ENCODE measurements at regions not wholly inside any gene's neighbourhood (a gene's known extent, or its start where the extent isn't known, plus 50 kb on each side); places are given as distances from the start of the nearest gene placed in this dataset.

- H3K4me3 ChIP-seq (ENCODE audit: low read depth, low read length): no peak overlapping the region
- no peak for TF ChIP-seq CTCF (IDR thresholded peaks at IDR 0.05; ENCODE audit: low read depth, low read length)
These were observed 337.4 kb upstream of the ZWINT start for GRCh38 chr10:56698506-56698905.

DNA sequence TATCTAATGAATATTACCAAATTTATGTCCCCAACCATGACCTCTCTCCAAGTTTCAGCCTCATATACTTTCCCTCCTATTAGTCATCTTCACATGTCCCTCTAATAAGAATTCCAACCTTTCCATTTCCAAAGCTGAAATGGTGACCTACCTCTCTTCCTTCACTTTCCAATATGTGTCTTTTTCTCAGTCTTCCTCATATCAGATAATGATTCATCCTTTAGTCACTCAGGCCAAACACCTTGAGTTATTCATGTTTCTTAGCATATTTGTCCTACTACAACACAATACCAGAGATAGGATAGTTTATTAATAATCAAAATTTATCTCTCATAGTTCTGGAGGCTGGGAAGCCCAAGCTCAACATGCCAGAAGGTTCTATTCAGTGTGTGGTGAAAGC is 318.5 kb upstream of the ZWINT start:
- no peak for TF ChIP-seq CTCF (IDR thresholded peaks at IDR 0.05; ENCODE audit: low read depth, low read length)
- H3K4me3 ChIP-seq (ENCODE audit: low read depth, low read length): no peak overlapping the region

DNA sequence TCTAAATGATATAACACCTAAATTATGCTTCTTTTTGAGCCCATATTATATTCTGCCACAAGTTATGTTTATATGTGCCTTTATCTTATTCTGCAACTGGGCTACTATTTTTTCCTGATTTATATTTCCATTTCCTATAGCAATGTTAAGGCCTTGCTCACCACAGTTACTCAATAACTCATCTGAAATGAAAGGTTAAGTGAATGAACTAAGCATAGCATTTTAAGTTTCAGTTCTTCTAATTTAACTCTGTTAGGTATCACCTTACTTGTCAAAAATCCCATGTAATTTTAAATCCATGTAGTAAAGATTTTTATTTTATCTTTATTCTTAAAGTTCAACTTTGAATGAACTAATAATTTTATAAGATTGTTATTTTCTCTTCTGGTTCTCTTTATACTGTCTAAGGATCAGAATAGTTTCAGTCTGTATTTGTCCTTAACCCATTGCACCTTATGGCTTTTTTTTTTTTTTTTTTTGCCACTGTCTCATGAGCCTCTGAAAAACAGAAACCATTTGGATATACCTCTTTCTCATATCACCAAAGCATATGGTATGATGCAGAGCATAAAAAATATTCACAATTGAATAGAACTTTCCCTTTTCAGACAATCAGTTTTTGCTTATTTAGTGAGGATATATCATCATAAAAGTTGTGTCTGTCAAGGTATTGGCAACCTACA is 301.8 kb upstream of the ZWINT start:
- H3K4me3 ChIP-seq (ENCODE audit: low read depth, low read length): no peak overlapping the region
- no peak for TF ChIP-seq CTCF (IDR thresholded peaks at IDR 0.05; ENCODE audit: low read depth, low read length)

DNA sequence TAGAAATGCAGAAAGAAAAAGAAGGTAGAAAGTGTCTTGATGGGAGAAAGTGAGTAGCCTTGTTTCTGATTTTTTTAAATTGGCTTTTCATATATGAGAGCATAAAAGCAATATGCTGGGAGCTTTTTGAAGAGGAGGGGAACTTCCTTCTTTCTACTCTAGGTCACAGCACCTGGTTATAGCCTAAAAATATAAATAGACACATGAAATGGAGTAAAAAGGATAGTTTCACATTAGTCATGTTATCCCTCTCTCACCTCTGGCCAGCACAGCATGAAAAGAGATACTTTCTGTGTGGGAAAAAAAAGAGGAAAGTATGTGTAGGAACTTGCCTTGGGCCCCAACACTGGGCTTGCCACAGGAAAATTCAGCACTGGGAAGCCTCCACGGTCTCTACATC is 292.2 kb upstream of the ZWINT start:
- H3K4me3 ChIP-seq (ENCODE audit: low read depth, low read length): no peak overlapping the region
- no peak for TF ChIP-seq CTCF (IDR thresholded peaks at IDR 0.05; ENCODE audit: low read depth, low read length)

- H3K4me3 ChIP-seq (ENCODE audit: low read depth, low read length): no peak overlapping the region
- TF ChIP-seq CTCF (IDR thresholded peaks at IDR 0.05; ENCODE audit: low read depth, low read length): no peak
These were observed 285.5 kb upstream of the ZWINT start for GRCh38 chr10:56646329-56647111.

DNA sequence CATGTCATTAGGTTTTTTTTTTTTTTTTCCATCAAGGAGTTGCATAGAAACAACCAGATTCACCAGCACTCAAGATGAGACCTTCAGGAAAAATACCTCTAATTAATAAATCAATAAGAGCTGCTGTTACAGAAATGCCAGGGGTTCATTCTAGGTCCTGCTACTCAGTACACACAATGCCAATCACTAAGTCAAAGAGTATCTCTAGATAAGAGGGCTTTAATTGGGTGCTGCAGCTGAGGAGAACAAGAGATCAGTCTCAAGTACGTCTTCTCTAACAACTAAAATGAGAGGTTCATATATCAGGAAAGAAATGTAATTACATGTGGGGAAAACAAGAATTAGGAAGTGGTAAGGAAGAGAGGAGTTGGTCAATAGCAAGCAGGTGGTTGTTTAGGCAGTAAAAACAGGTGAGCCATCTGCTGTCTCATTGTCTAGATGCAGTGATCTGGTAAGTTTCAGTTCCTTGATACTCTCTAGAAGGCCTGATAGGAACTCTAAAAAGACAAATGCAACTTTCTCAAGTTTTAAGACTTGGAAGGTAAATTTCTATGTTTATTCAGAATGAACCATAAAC is 272.9 kb upstream of the ZWINT start:
- no peak for TF ChIP-seq CTCF (IDR thresholded peaks at IDR 0.05; ENCODE audit: low read depth, low read length)
- no peak overlapping the region for H3K4me3 ChIP-seq (ENCODE audit: low read depth, low read length)

DNA sequence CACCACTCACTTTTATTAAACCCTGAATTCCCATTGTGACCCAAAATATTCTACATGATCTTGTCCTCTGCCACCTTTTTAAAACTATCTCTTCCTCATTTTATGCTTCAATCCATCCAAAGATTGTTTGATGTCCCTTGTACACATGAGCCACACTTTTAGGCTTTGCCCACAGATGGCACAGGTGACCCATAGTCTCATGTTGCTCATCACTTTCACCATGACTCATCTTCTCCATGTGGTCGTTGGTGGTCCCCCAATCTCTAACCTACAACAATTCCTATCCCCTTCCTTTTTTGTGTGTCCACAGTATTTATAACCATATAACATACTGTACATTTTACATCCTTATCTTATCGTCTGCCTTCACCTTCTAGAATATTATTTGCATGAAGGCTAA is 271.5 kb upstream of the ZWINT start:
- no peak for TF ChIP-seq CTCF (IDR thresholded peaks at IDR 0.05; ENCODE audit: low read depth, low read length)
- H3K4me3 ChIP-seq (ENCODE audit: low read depth, low read length): no peak overlapping the region
